HG03432 (cell line): ENCODE measurements at regions not wholly inside any gene's neighbourhood (a gene's known extent, or its start where the extent isn't known, plus 50 kb on each side); places are given as distances from the start of the nearest gene placed in this dataset.

Experiments used
- ATAC-seq: cut with Tn5 transposase; IDR thresholded peaks from one replicate; pipeline ENCODE4 v1.9.1; 2021; ENCODE audit warnings: mild to moderate bottlenecking, moderate library complexity; ENCODE audit not compliant: unreplicated experiment

DNA sequence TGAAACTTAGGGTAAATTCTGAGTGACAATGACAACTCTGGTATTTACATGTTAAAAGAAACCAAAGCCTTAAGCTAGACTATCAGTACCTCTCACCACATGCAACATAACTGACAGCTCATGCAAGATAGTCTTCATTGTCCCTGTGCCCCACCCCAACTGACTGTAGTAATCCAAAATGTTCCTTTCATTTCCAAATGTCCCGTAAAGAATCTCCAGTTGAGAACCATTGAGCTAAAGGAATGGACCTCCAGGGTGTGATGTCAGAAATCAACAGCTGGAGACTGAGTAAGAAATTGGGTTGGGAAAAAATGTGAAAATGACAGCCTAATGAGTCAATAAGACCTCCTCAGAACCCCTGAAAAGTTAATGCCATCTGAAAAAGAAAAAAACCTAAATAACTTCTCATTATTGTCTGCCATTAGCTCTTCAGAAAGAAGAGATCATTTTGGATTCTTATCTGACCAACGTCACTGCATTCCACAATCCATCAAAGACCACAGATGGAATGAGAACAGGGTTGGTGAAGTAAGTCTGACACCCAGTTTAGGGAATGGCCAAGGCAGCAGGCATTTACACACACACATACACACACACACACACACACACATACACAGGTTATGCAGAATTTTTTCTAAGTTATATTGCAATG lies 51.7 kb upstream of the ACVR2A start:
- no peak for ATAC-seq

- no peak for ATAC-seq
Observed at GRCh38 chr2:147790580-147790979, 54.2 kb upstream of the ACVR2A start.

DNA sequence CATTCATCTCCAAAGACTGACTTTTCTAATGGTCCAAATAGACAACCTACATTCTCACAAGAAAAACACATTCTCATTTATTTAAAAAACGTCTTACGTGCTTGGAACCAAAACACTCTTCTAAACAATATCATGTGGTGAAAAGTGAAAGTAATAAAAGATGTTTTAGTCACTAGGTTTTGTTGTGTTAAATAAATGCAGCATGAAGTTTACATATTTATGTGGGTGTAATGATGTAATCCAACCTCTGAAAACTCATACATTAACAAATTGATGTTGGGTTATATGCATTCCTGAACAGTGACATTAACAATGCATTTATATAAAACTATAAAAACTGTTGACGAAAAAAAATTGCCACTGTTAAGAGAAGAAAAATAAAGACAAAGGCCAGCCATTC lies 55.1 kb upstream of the ACVR2A start:
- ATAC-seq: no peak

DNA sequence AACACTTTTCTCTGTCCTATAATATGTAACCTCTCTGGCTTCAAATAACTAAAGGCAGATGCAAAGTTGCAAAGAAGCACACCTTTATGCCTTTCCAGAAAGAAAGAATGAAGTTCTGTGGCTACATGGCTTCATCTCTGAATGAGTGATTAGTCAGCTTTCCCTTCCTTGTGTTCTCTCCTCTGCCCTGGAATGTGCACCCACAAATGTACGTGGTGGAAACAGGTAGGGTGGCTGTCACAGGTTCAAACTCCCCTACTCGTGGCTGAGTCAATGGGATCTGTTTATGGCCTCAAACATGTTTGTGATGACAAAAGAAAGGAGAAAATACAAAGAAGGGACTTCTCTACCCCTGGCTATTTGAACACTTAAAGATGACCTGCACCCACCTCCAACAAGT lies 55.5 kb upstream of the ACVR2A start:
- no peak for ATAC-seq

DNA sequence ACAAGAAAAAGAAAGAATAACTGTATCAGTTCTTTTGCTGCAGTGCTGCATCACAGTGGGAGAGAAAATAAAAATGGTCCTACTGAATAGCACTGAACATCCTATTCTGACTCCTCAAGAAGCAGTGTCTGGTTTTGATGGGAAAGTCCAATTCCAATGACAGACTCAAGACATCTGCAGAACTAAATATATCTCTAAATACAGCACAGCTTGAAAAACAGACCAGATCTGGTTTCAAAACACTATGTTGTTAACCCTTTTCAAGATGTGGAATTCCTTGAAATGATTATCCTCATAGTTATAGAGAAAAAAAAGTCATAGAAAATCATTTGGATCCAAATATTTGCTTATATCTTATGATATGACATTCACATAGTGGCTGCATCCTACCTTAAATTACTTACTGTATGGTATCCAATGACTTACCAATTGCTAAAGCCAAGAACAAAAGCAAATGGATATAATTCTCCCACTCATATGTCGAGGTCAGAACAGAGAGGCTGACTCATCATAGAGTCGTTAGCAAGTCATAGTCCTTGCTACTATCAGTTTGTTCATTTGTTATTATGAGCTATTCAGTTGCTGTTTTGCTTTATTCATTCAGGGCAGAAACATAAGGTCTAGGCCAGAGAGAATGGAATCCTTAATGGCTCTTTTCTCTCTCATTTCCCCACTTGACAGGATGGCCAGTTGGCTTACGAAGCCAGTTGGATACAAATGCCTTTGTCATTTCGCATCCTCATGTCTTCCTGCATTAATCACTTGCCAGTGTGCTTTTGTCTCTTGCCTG lies 62.5 kb upstream of the ACVR2A start:
- ATAC-seq: no peak

DNA sequence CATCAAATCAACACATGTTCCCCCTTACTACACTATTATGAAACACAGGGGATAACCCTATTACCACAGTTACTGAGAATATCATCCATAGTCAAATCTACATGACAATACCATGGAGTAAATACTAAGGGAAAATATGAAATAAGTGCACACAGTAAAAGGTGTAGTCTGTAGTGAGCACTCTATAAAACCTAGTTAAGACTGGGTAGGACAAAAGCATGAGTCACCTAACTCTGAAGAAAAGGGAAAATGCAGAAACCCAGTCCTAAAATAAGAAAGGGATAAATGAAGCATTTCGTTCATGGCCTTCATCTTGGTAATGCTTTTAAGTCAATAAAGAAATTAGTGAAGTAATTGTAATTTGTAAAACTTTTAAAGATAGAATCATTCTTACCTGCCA lies 65.4 kb upstream of the ACVR2A start:
- ATAC-seq: no peak

DNA sequence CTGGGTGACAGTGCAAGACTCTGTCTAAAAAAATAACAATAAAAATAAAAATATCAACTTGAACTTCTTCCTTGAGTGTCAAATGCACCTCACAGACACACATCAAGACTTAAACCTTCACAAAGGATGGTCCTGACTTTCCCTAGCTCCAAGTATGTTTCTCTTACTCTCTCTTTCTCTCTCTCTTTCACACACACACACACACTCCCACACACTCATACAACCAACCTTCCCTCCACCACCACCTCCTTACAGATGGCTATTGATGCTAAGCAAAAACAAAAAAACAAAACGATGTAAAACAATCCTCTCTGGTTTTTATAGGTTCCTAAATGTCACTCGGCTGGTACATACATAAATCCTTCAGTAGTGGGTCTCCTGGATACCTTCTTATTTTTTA lies 67.4 kb upstream of the ACVR2A start:
- ATAC-seq: no peak

- ATAC-seq: no peak
Observed at GRCh38 chr2:147774805-147775204, 70.0 kb upstream of the ACVR2A start.

GRCh38 chr2:147773479-147773878 lies 71.3 kb upstream of the ACVR2A start:
- ATAC-seq: no peak

GRCh38 chr2:147772781-147773180 lies 72.0 kb upstream of the ACVR2A start:
- no peak for ATAC-seq

DNA sequence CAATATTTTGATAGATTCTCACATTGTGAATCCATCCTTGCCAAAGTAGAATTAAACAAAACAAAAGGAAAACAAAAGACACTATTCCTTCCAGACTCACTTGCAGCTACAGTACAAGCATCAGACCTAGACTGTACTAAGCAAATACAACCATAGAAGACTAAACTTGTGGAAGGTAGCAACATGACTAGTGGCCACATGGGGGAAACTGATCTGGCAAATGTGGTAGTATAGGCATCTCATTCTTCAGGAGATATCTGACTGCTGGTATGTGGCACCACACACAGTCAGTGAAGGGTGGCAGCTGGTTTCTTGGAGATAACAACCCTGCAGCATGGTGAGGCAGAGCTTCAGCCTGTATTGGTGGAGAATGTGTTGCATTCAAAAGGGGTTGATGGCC lies 81.0 kb upstream of the ACVR2A start:
- no peak for ATAC-seq

DNA sequence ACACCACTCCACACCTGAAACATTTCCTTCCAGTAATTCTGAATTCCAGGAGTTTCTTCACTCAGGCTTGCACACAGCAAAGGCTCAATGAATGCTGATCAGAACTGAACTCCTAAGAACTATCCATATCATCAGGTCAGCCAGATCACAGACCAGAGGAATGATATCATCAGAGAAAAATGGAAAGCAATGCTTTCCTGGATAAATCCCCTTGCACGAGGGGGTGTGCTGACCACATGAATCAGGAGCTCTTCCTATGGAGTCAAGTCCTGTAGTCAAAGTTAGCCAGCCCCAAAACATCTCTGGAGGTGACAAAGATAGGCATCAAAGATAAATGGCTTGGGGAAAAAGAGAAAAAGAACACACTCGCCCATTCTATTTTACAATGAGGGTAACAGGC lies 83.8 kb upstream of the ACVR2A start:
- ATAC-seq: no peak

- no peak for ATAC-seq
Observed at GRCh38 chr2:147759536-147759935, 85.3 kb upstream of the ACVR2A start.

DNA sequence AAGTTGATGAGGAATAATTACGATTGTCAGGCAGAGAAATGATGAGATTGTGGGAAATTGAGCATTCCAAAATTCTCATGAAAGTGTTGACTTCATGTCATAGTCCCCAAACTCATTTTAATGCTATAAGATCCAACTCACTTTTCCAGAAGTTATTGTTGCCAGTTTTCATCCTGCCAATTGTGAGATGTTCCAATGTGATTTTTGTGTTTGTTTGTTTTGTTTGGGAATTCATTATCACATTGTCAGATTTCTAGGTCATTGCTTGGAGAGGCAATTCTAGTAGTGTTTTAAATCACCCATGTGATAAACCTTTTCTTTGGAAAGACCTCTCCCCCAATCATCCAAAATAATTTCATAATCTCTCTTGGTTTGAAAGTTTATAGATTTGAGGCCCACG lies 86.0 kb upstream of the ACVR2A start:
- no peak for ATAC-seq

- no peak for ATAC-seq
Observed at GRCh38 chr2:147756069-147756468, 88.8 kb upstream of the ACVR2A start.

GRCh38 chr2:147740211-147740927 lies 104.5 kb upstream of the ACVR2A start:
- no peak for ATAC-seq

GRCh38 chr2:147739508-147739907 lies 105.3 kb upstream of the ACVR2A start:
- ATAC-seq: no peak

GRCh38 chr2:147718831-147719230 lies 126.0 kb upstream of the ACVR2A start:
- ATAC-seq: no peak

- no peak for ATAC-seq
Observed at GRCh38 chr2:147716906-147717305, 127.9 kb upstream of the ACVR2A start.

GRCh38 chr2:147715807-147716206 lies 129.0 kb upstream of the ACVR2A start:
- peak; percentile 82 for ATAC-seq

DNA sequence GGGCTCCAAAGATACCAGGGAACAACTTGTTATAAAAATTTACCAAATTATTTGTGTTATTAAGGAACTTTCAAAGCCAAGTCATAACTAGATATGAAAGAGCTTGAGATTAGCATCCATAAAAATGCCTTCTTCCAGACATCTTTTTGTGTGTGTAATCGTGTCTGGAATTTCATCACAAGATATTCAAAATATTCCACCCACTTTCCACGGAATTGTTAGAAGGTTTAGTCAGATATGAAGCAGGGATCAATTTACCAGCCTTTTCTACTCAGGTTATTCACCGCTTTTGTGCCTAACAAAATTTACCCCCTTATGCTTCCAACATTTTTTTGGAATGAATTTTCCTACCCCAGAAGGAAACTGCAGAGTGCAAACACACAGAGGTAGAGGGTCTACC lies 130.2 kb upstream of the ACVR2A start:
- ATAC-seq: no peak

DNA sequence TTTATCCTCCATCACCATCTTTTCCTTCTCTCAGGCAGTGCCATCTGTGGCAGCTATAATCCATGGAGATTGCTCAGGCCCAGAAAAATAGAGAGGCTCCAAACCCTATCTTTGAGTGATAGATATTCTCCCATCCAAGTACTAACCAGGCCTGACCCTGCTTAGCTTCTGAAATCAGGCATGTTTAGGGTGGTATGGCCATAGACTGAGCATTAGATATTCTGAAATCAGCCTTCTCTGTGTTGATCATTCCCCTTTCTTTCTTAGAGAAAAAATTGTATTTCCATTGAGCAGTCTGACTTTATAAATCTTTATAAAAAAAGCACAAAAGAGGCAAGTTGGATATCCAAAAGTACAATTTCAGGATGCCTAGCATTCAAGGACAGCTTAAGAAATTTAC lies 131.5 kb upstream of the ACVR2A start:
- no peak for ATAC-seq
